HL-60 (cell line): ENCODE measurements at regions not wholly inside any gene's neighbourhood (a gene's known extent, or its start where the extent isn't known, plus 50 kb on each side); places are given as distances from the start of the nearest gene placed in this dataset.

Source experiments
- CTCF ChIP-seq: IDR thresholded peaks from one replicate; pipeline ENCODE4 v1.5.1; 2011; ENCODE audit warnings: low read length, control low read depth, inconsistent platforms; ENCODE audit not compliant: insufficient read depth
- GABPA ChIP-seq: IDR thresholded peaks from 2 replicates; pipeline ENCODE4 v1.6.1; 2012; ENCODE audit warnings: low read depth
- POLR2AphosphoS5 ChIP-seq: IDR thresholded peaks from 2 replicates; pipeline ENCODE4 v1.6.1; 2012; ENCODE audit warnings: low read depth
- SPI1 ChIP-seq: IDR thresholded peaks from 2 replicates; pipeline ENCODE4 v1.6.1; 2012; ENCODE audit warnings: low read depth, mild to moderate bottlenecking, borderline replicate concordance

DNA sequence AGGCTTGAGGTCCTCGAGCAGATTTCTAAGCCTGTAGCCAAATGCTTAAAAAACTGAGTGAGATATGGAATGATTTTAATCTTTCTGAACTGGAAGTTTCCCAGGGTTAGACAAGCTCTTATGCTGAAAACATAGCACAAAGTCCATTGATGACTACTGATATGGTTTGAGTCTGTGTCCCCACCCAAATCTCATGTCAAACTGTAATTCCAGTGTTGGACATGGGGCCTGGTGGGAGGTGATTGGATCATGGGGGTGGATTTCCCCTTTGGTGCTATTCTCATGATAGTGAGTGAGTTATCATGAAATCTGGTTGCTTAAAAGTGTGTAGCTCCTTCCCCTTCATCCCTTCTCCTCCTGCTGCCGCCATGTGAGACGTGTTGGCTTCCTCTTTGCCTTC lies 454.9 kb downstream of the SPRY1 start:
- TF ChIP-seq CTCF (no peak), SPI1 (no peak), POLR2AphosphoS5 (no peak), GABPA (no peak)
